Upper lobe of left lung (tissue), 6 donors: ENCODE measurements at regions not wholly inside any gene's neighbourhood (a gene's known extent, or its start where the extent isn't known, plus 50 kb on each side); places are given as distances from the start of the nearest gene placed in this dataset.
A peak's percentile ranks its signal among the peaks of the same experiment; 100 is the strongest.

ENCODE experiments used
- ATAC-seq, 2 donors: fragments of 200-7000 bp; cut with Tn5 transposase; one replicate each; pipeline ENCODE4 v1.9.1; 2022; ENCODE audit warnings: mild to moderate bottlenecking in 2 of 2, moderate library complexity in 2 of 2; ENCODE audit not compliant: low FRiP score in 2 of 2
- DNase-seq, 2 donors: peaks; one replicate each; pipeline ENCODE4 v3.0.0-alpha.2; 2019 to 2020
- H3K27ac ChIP-seq, 4 donors: fragments of 200-600 bp; sonication (generic); one replicate each; pipeline ENCODE4 v1.5.1; 2016 to 2019
- H3K27me3 ChIP-seq, 4 donors: fragments of 200-600 bp; sonication (generic); one replicate each; pipeline ENCODE4 v1.5.1; 2017 to 2019
- H3K36me3 ChIP-seq, 4 donors: fragments of 200-600 bp; sonication (generic); one replicate each; pipeline ENCODE4 v1.5.1; 2016 to 2019
- H3K4me1 ChIP-seq, 4 donors: fragments of 200-600 bp; sonication (generic); one replicate each; pipeline ENCODE4 v1.5.1; 2018 to 2019
- H3K4me3 ChIP-seq, 4 donors: fragments of 200-600 bp; sonication (generic); one replicate each; pipeline ENCODE4 v1.5.1; 2017 to 2019; ENCODE audit warnings: mild to moderate bottlenecking in 2 of 4, moderate library complexity in 1 of 4
- H3K9me3 ChIP-seq, 4 donors: fragments of 200-600 bp; sonication (generic); one replicate each; pipeline ENCODE4 v1.5.1; 2018 to 2019
- CTCF ChIP-seq, 6 experiments: fragments of 450-650 bp in 4 of 6; fragments of 200-600 bp in 2 of 6; sonication (generic) in 2 of 6; IDR thresholded peaks; one replicate each; pipeline ENCODE4 v1.5.1; 2016 to 2019; ENCODE audit warnings: antibody characterized with exemption in 6 of 6
- EP300 ChIP-seq, 4 donors: sonication (generic); formaldehyde crosslinking; IDR thresholded peaks; one replicate each; pipeline ENCODE4 v1.5.1; 2017; ENCODE audit warnings: antibody characterized with exemption in 4 of 4, control low read depth in 2 of 4
- POLR2A ChIP-seq, 4 donors: fragments of 450-650 bp; IDR thresholded peaks; one replicate each; pipeline ENCODE4 v1.5.1; 2016 to 2017; ENCODE audit warnings: antibody characterized with exemption in 4 of 4, mild to moderate bottlenecking in 2 of 4
- POLR2AphosphoS5 ChIP-seq, 2 donors: sonication (generic); formaldehyde crosslinking; IDR thresholded peaks; one replicate each; pipeline ENCODE4 v1.5.1; 2017; ENCODE audit warnings: antibody characterized with exemption in 2 of 2
- WGBS, 2 donors: methylation state at CpG; one replicate each; pipeline ENCODE4 v1.1.5; 2017 to 2018; 5-methylcytosine and 5-hydroxymethylcytosine counted together
- donor health status: DM: no; HTN: no; CAD: no; lungs with moderate emphysema.
- donor health status: DM: no; HTN: yes; CAD: no; lungs with severe emphysema.

GRCh38 chr2:12883906-12884305 lies 167.2 kb downstream of the TRIB2 start:
- ATAC-seq (peak in 1 of 2 donors; percentile 45), DNase-seq (no peak)
- no peak for TF ChIP-seq POLR2AphosphoS5 (IDR thresholded peaks at IDR 0.05)
- TF ChIP-seq EP300 (IDR thresholded peaks at IDR 0.05) = no peak
- no peak for TF ChIP-seq CTCF (IDR thresholded peaks at IDR 0.05)
- Histone ChIP-seq H3K9me3 (no peaks in the 10 kb centered on the region), H3K4me1 (peaks cover 15 to 18% (median 16%) of the 10 kb centered on the region in 4 donors), H3K27me3 (no peaks in the 10 kb centered on the region), H3K27ac (peak overlapping the region in 3 of 4 donors; percentile 10 to 53 (median 19)), H3K36me3 (no peaks in the 10 kb centered on the region), H3K4me3 (no peak overlapping the region)
- 66 to 76% methylated on average over 2 of the region's 2 CpGs for WGBS, 2 donors

GRCh38 chr2:12884713-12885282 lies 168.1 kb downstream of the TRIB2 start:
- Histone ChIP-seq H3K36me3 (no peaks in the 10 kb centered on the region), H3K4me1 (peaks cover 15 to 18% (median 16%) of the 10 kb centered on the region in 4 donors), H3K27me3 (no peaks in the 10 kb centered on the region), H3K4me3 (no peak overlapping the region), H3K27ac (peak overlapping the region in 3 of 4 donors; percentile 49 to 53 (median 53)), H3K9me3 (no peaks in the 10 kb centered on the region)
- WGBS, 2 donors = 50 to 52% methylated on average over 5 to 7 of the region's 7 CpGs
- peak in 2 of 4 donors; percentile 60 to 83 for TF ChIP-seq EP300 (IDR thresholded peaks at IDR 0.05)
- TF ChIP-seq POLR2AphosphoS5 (IDR thresholded peaks at IDR 0.05) = peak; percentile 70 to 73
- TF ChIP-seq POLR2A (IDR thresholded peaks at IDR 0.05) = no peak
- TF ChIP-seq CTCF (IDR thresholded peaks at IDR 0.05) = no peak
- ATAC-seq = peak; percentile 59 to 61
- DNase-seq = peak in 1 of 2 donors; percentile 38

GRCh38 chr2:12890066-12890465 lies 173.3 kb downstream of the TRIB2 start:
- WGBS, 2 donors = 80 to 85% methylated on average over 4 of the region's 4 CpGs
- Histone ChIP-seq H3K27me3 (no peaks in the 10 kb centered on the region), H3K4me3 (no peak overlapping the region), H3K9me3 (peaks cover 0 to 7% (median 3%) of the 10 kb centered on the region in 4 donors), H3K4me1 (peaks cover 1 to 8% (median 5%) of the 10 kb centered on the region in 4 donors), H3K36me3 (no peaks in the 10 kb centered on the region), H3K27ac (no peak overlapping the region)
- ATAC-seq = no peak
- no peak for DNase-seq
- TF ChIP-seq EP300 (IDR thresholded peaks at IDR 0.05) = no peak
- TF ChIP-seq CTCF (IDR thresholded peaks at IDR 0.05) = no peak
- TF ChIP-seq POLR2A (IDR thresholded peaks at IDR 0.05) = no peak

- ATAC-seq (no peak), DNase-seq (no peak)
- TF ChIP-seq POLR2AphosphoS5 (IDR thresholded peaks at IDR 0.05) = no peak
- TF ChIP-seq CTCF (IDR thresholded peaks at IDR 0.05) = no peak
- TF ChIP-seq EP300 (IDR thresholded peaks at IDR 0.05) = no peak
- H3K27me3 ChIP-seq = no peaks in the 10 kb centered on the region
- no peak overlapping the region for H3K27ac ChIP-seq
- H3K4me3 ChIP-seq = no peak overlapping the region
- H3K4me1 ChIP-seq = peaks cover 0 to 3% (median under 1%) of the 10 kb centered on the region in 4 donors
- peaks cover 0 to 7% (median 3%) of the 10 kb centered on the region in 4 donors for H3K9me3 ChIP-seq
- WGBS, 2 donors = 88 to 94% methylated on average over 6 of the region's 6 CpGs
- H3K36me3 ChIP-seq = no peaks in the 10 kb centered on the region
Measured at GRCh38 chr2:12890481-12890991, 173.8 kb downstream of the TRIB2 start.

GRCh38 chr2:12895017-12895416 lies 178.3 kb downstream of the TRIB2 start:
- Histone ChIP-seq H3K4me3 (no peak overlapping the region), H3K9me3 (peaks cover 0 to 7% (median 3%) of the 10 kb centered on the region in 4 donors), H3K36me3 (no peaks in the 10 kb centered on the region), H3K27ac (no peak overlapping the region), H3K27me3 (no peaks in the 10 kb centered on the region), H3K4me1 (peaks cover 3 to 8% (median 7%) of the 10 kb centered on the region in 4 donors)
- no peak for TF ChIP-seq EP300 (IDR thresholded peaks at IDR 0.05)
- no peak for TF ChIP-seq POLR2AphosphoS5 (IDR thresholded peaks at IDR 0.05)
- TF ChIP-seq POLR2A (IDR thresholded peaks at IDR 0.05) = no peak
- no peak for TF ChIP-seq CTCF (IDR thresholded peaks at IDR 0.05)
- ATAC-seq (no peak), DNase-seq (no peak)
- 77 to 90% methylated on average over 2 of the region's 2 CpGs for WGBS, 2 donors
